SK-N-SH (cell line): ENCODE measurements at regions not wholly inside any gene's neighbourhood (a gene's known extent, or its start where the extent isn't known, plus 50 kb on each side); places are given as distances from the start of the nearest gene placed in this dataset.

Experiments used
- CTCF ChIA-PET: fragments of 300-600, 350-600 bp; formaldehyde crosslinking; extraction: SDS; loops from one replicate; lab custom pipeline; 2021; lab: Yijun Ruan, JAX
- POLR2A ChIA-PET: fragments of 350-600 bp; sonication (Branson Sonifier 250); formaldehyde crosslinking; extraction: SDS; loops from one replicate; lab custom pipeline; 2020; ENCODE audit warnings: antibody characterized with exemption, inconsistent platforms; lab: Yijun Ruan, JAX
- DNase-seq: peaks from one replicate; pipeline ENCODE4 v3.0.0; 2012
- H2AFZ ChIP-seq: fragments of 200-600 bp; sonication (generic); 2 replicates; pipeline ENCODE4 v1.8.1; 2016; ENCODE audit warnings: antibody characterized with exemption, mild to moderate bottlenecking, low read depth
- H3F3A ChIP-seq: fragments of 200-600 bp; sonication (generic); replicated peaks from 2 replicates; pipeline ENCODE3; 2016; ENCODE audit warnings: antibody characterized with exemption, mild to moderate bottlenecking; ENCODE audit not compliant: insufficient read depth
- H3K27ac ChIP-seq, 2 experiments: fragments of 200-500 bp in 1 of 2; fragments of 200-600 bp in 1 of 2; sonication (Bioruptor generic) in 1 of 2; sonication (generic), shearing (Covaris generic) in 1 of 2; 2 replicates each; pipeline versions ENCODE4 v1.5.1 to v1.6.1; 2014 to 2016; ENCODE audit warnings: low read depth in 2 of 2, inconsistent platforms in 1 of 2, low read length in 1 of 2, mild to moderate bottlenecking in 1 of 2, mixed read lengths in 1 of 2
- H3K27me3 ChIP-seq: fragments of 200-600 bp; sonication (generic), shearing (Covaris generic); 2 replicates; pipeline ENCODE4 v1.6.1; 2016; ENCODE audit warnings: mixed run types; ENCODE audit not compliant: insufficient read depth
- H3K36me3 ChIP-seq, 2 experiments: fragments of 200-500 bp in 1 of 2; fragments of 200-600 bp in 1 of 2; sonication (Bioruptor generic) in 1 of 2; sonication (generic) in 1 of 2; replicated peaks in 1 of 2; 2 replicates each; pipeline versions ENCODE3 to v1.5.1; 2014 to 2016; ENCODE audit warnings: low read length in 1 of 2, mild to moderate bottlenecking in 1 of 2; ENCODE audit not compliant: insufficient read depth in 2 of 2, control insufficient read depth in 1 of 2
- H3K4me1 ChIP-seq, 2 experiments: fragments of 200-500 bp in 1 of 2; fragments of 200-600 bp in 1 of 2; sonication (Bioruptor generic) in 1 of 2; sonication (generic), shearing (Covaris generic) in 1 of 2; 2 replicates each; pipeline versions ENCODE4 v1.5.1 to v1.6.1; 2014 to 2016; ENCODE audit warnings: low read depth in 1 of 2, low read length in 1 of 2, mixed run types in 1 of 2; ENCODE audit not compliant: insufficient read depth in 2 of 2, control insufficient read depth in 1 of 2
- H3K4me2 ChIP-seq: fragments of 200-600 bp; sonication (generic), shearing (Covaris generic); 2 replicates; pipeline ENCODE4 v1.6.1; 2017; ENCODE audit warnings: mixed run types
- H3K4me3 ChIP-seq, 2 experiments: fragments of 200-500 bp in 1 of 2; fragments of 200-600 bp in 1 of 2; sonication (Bioruptor generic) in 1 of 2; sonication (generic), shearing (Covaris generic) in 1 of 2; 2 replicates each; pipeline versions ENCODE4 v1.5.1 to v1.8.1; 2014 to 2016; ENCODE audit warnings: low read depth in 2 of 2, inconsistent platforms in 1 of 2, low read length in 1 of 2, mild to moderate bottlenecking in 1 of 2, mixed read lengths in 1 of 2, moderate library complexity in 1 of 2
- H3K79me2 ChIP-seq: fragments of 200-600 bp; sonication (generic); 2 replicates; pipeline ENCODE4 v1.8.1; 2017; ENCODE audit warnings: mild to moderate bottlenecking; ENCODE audit not compliant: insufficient read depth
- H3K9ac ChIP-seq: fragments of 200-600 bp; sonication (generic); 2 replicates; pipeline ENCODE4 v1.6.1; 2017; ENCODE audit warnings: mixed run types
- H3K9me2 ChIP-seq: fragments of 200-600 bp; sonication (generic); 2 replicates; pipeline ENCODE4 v1.6.1; 2017; ENCODE audit warnings: mixed run types
- H3K9me3 ChIP-seq: fragments of 200-600 bp; sonication (generic); 2 replicates; pipeline ENCODE4 v1.6.1; 2017; ENCODE audit warnings: mixed run types, mild to moderate bottlenecking, moderate library complexity
- H4K20me1 ChIP-seq: fragments of 200-600 bp; sonication (generic); 2 replicates; pipeline ENCODE4 v1.6.1; 2017; ENCODE audit warnings: mild to moderate bottlenecking, mixed run types; ENCODE audit not compliant: insufficient read depth
- CHD2 ChIP-seq: fragments of 150-350 bp; IDR thresholded peaks from 2 replicates; pipeline ENCODE4 v1.6.1; 2018; ENCODE audit warnings: low read length; ENCODE audit not compliant: partially characterized antibody
- ELF1 ChIP-seq: IDR thresholded peaks from 2 replicates; pipeline ENCODE4 v1.4.0; 2012
- EZH2phosphoT487 ChIP-seq: fragments of 200-600 bp; sonication (generic); IDR thresholded peaks from 2 replicates; pipeline ENCODE4 v1.6.1; 2017; ENCODE audit warnings: low read depth, mixed run types, mild to moderate bottlenecking, antibody characterized with exemption, moderate library complexity, borderline replicate concordance
- FOSL2 ChIP-seq: IDR thresholded peaks from 2 replicates; pipeline ENCODE4 v1.4.0; 2012; ENCODE audit warnings: low read depth, mild to moderate bottlenecking, moderate library complexity, borderline replicate concordance
- FOXJ3 ChIP-seq: sonication (generic); formaldehyde crosslinking; IDR thresholded peaks from 2 replicates; pipeline ENCODE4 v1.5.1; 2020; ENCODE audit warnings: mild to moderate bottlenecking, missing genetic modification reagents
- GABPA ChIP-seq: IDR thresholded peaks from 2 replicates; pipeline ENCODE4 v1.4.0; 2012; ENCODE audit warnings: low read depth, mild to moderate bottlenecking
- MEF2A ChIP-seq: IDR thresholded peaks from 2 replicates; pipeline ENCODE4 v1.4.0; 2012; ENCODE audit warnings: low read depth, borderline replicate concordance
- MXI1 ChIP-seq: IDR thresholded peaks from 2 replicates; pipeline ENCODE4 v1.6.1; 2012; ENCODE audit warnings: mild to moderate bottlenecking, low read depth, low read length, improper control_type of control experiment
- NRF1 ChIP-seq: IDR thresholded peaks from 2 replicates; pipeline ENCODE4 v1.6.1; 2012; ENCODE audit warnings: low read depth, mild to moderate bottlenecking, low read length
- POLR2AphosphoS5 ChIP-seq: IDR thresholded peaks from 2 replicates; pipeline ENCODE4 v1.6.1; 2012; ENCODE audit warnings: low read depth, low read length
- RAD21 ChIP-seq: IDR thresholded peaks from 2 replicates; pipeline ENCODE4 v1.6.1; 2012; ENCODE audit warnings: mild to moderate bottlenecking, low read length
- RCOR1 ChIP-seq: fragments of 150-350 bp; IDR thresholded peaks from 2 replicates; pipeline ENCODE4 v1.6.1; 2017; ENCODE audit warnings: antibody characterized with exemption, low read length
- RFX5 ChIP-seq: IDR thresholded peaks from 2 replicates; pipeline ENCODE4 v1.6.1; 2012; ENCODE audit warnings: mild to moderate bottlenecking, improper control_type of control experiment, low read length
- RXRA ChIP-seq: IDR thresholded peaks from 2 replicates; pipeline ENCODE4 v1.4.0; 2012; ENCODE audit warnings: low read depth, mild to moderate bottlenecking, borderline replicate concordance
- SMC3 ChIP-seq: IDR thresholded peaks from 2 replicates; pipeline ENCODE4 v1.6.1; 2012; ENCODE audit warnings: low read depth, low read length, improper control_type of control experiment
- TAF1 ChIP-seq: IDR thresholded peaks from 2 replicates; pipeline ENCODE4 v1.6.1; 2012; ENCODE audit warnings: low read depth, mild to moderate bottlenecking, low read length, moderate library complexity, borderline replicate concordance
- TEAD4 ChIP-seq: IDR thresholded peaks from 2 replicates; pipeline ENCODE4 v1.4.0; 2012; ENCODE audit warnings: mild to moderate bottlenecking, borderline replicate concordance; ENCODE audit not compliant: insufficient read depth
- YY1 ChIP-seq: IDR thresholded peaks from 2 replicates; pipeline ENCODE4 v1.4.0; 2012; ENCODE audit warnings: low read depth, mild to moderate bottlenecking
- WGBS: methylation state at CpG from one replicate; pipeline ENCODE4 v1.1.6; 2017; ENCODE audit warnings: low lambda C conversion rate; 5-methylcytosine and 5-hydroxymethylcytosine counted together
- TF ChIP-seq, protein P1 (sequence below): fragments of 200-600 bp; sonication (generic); IDR thresholded peaks from 2 replicates; pipeline ENCODE4 v1.6.1; 2017; ENCODE audit warnings: antibody characterized with exemption, mild to moderate bottlenecking, moderate library complexity
- TF ChIP-seq, protein P2 (sequence below): IDR thresholded peaks from 2 replicates; pipeline ENCODE4 v1.6.1; 2012; ENCODE audit warnings: mild to moderate bottlenecking, low read depth, low read length, moderate library complexity

DNA sequence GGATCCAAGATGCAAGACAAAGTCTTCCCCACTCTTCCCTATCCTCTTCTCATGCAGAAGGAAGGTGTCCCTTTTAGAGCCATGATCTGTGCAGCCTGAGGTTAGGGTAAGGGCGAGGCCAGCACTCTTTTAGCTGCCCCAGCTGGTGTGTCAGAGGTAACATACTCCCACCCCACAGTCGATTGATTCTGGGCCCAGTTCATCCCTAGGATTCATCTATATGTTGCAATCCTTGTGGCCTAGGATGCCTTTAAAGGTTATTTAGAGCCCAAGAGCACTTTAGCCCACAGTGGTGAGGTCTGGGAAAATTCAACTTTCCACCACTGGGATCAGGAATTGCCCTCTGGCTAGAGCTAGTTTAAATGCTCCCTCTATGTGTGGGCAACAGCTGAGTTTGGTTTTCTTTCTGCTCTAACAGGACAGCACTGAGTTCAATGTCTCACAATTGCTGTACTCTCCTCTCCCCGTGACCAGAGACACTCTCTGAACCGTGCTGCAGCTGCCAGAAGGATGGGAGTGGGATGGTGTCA, 201.3 kb upstream of the SERP2 start:
- Histone ChIP-seq H3F3A (no peaks in the 10 kb centered on the region), H4K20me1 (no peaks in the 10 kb centered on the region), H3K9me2 (no peaks in the 10 kb centered on the region), H2AFZ (no peak overlapping the region), H3K36me3 (no peaks in the 10 kb centered on the region), H3K4me2 (no peak overlapping the region), H3K9ac (no peak overlapping the region), H3K27ac (no peak overlapping the region), H3K4me3 (no peak overlapping the region), H3K4me1 (peaks cover 0 to 7% of the 10 kb centered on the region in 2 experiments; a peak in 1 of 4 replicates), H3K79me2 (no peaks in the 10 kb centered on the region), H3K27me3 (no peaks in the 10 kb centered on the region), H3K9me3 (no peaks in the 10 kb centered on the region)
- no peak for DNase-seq
- POLR2A ChIA-PET, result no interaction called here
- TF ChIP-seq RCOR1, result no peak
- TF ChIP-seq MXI1, result no peak
- TF ChIP-seq MEF2A, result no peak
- TF ChIP-seq NRF1, result no peak
- TF ChIP-seq CHD2, result no peak
- CTCF ChIA-PET, result no interaction called here
- 45% methylated on average over 3 of the region's 4 CpGs for WGBS

DNA sequence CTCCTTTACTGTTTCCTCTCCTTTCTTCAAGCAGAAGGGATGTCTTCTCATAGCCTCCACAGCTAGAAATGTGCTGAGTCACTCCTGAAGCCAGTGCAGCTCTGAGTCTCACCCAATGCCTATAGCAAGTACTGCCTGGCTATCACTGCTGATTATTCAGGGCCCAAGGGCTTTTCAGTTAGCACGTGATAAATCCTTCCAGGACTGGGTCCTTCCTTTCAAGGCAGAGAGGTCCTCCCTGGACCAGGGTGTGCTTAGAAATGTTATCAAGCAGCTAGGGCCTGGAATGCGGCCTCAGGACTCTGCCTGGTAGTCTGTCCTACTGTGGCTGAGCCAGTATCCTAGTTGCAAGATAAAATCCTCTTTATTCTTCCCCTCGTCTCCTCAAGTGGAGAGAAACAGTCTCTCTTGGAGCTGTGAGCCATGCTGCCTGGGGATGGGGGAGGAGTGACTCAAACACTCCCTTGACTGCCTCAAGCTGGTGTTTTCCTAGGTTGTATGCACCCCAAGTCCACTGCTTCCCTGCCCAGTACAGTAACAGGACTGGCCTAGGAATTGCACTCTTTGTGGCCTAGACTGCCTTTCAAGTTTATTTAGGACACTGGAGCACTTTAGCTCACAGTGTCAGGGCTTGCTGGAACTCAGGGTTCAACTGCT, 198.7 kb upstream of the SERP2 start:
- CTCF ChIA-PET, result interaction anchor here (1.0 to 1.5 kb wide), 3 partner anchors 16 to 266 kb away, joined by 3 to 5 read pairs (median 4); no protein-coding TSS in a partner anchor

More for the DNA sequence above, 198.7 kb upstream of the SERP2 start:
- Histone ChIP-seq H3K9me3 (no peaks in the 10 kb centered on the region), H3K27ac (no peak overlapping the region; a peak in 1 of 4 replicates), H3K9ac (no peak overlapping the region), H3K4me1 (peaks cover 0 to 7% of the 10 kb centered on the region in 2 experiments; a peak in 1 of 4 replicates), H4K20me1 (no peaks in the 10 kb centered on the region), H3K79me2 (no peaks in the 10 kb centered on the region), H3K4me2 (no peak overlapping the region), H3K4me3 (no peak overlapping the region), H3K9me2 (no peaks in the 10 kb centered on the region), H3K27me3 (no peaks in the 10 kb centered on the region), H3K36me3 (no peaks in the 10 kb centered on the region), H3F3A (no peaks in the 10 kb centered on the region), H2AFZ (no peak overlapping the region)
- TF ChIP-seq MEF2A (no peak), RAD21 (no peak), FOSL2 (no peak), SMC3 (no peak), MXI1 (no peak), TEAD4 (no peak), RXRA (no peak), TAF1 (no peak), EZH2phosphoT487 (no peak), ELF1 (no peak), FOXJ3 (CRISPR knock-in tag) (no peak), RFX5 (no peak), YY1 (no peak), POLR2AphosphoS5 (no peak), CHD2 (no peak), GABPA (no peak)
- TF ChIP-seq, protein P1, sequence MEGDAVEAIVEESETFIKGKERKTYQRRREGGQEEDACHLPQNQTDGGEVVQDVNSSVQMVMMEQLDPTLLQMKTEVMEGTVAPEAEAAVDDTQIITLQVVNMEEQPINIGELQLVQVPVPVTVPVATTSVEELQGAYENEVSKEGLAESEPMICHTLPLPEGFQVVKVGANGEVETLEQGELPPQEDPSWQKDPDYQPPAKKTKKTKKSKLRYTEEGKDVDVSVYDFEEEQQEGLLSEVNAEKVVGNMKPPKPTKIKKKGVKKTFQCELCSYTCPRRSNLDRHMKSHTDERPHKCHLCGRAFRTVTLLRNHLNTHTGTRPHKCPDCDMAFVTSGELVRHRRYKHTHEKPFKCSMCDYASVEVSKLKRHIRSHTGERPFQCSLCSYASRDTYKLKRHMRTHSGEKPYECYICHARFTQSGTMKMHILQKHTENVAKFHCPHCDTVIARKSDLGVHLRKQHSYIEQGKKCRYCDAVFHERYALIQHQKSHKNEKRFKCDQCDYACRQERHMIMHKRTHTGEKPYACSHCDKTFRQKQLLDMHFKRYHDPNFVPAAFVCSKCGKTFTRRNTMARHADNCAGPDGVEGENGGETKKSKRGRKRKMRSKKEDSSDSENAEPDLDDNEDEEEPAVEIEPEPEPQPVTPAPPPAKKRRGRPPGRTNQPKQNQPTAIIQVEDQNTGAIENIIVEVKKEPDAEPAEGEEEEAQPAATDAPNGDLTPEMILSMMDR, result no peak
- TF ChIP-seq, protein P2, sequence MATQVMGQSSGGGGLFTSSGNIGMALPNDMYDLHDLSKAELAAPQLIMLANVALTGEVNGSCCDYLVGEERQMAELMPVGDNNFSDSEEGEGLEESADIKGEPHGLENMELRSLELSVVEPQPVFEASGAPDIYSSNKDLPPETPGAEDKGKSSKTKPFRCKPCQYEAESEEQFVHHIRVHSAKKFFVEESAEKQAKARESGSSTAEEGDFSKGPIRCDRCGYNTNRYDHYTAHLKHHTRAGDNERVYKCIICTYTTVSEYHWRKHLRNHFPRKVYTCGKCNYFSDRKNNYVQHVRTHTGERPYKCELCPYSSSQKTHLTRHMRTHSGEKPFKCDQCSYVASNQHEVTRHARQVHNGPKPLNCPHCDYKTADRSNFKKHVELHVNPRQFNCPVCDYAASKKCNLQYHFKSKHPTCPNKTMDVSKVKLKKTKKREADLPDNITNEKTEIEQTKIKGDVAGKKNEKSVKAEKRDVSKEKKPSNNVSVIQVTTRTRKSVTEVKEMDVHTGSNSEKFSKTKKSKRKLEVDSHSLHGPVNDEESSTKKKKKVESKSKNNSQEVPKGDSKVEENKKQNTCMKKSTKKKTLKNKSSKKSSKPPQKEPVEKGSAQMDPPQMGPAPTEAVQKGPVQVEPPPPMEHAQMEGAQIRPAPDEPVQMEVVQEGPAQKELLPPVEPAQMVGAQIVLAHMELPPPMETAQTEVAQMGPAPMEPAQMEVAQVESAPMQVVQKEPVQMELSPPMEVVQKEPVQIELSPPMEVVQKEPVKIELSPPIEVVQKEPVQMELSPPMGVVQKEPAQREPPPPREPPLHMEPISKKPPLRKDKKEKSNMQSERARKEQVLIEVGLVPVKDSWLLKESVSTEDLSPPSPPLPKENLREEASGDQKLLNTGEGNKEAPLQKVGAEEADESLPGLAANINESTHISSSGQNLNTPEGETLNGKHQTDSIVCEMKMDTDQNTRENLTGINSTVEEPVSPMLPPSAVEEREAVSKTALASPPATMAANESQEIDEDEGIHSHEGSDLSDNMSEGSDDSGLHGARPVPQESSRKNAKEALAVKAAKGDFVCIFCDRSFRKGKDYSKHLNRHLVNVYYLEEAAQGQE, result no peak
- POLR2A ChIA-PET, result no interaction called here
- 80% methylated on average over 1 of the region's 3 CpGs for WGBS
- no peak for DNase-seq
